ENCODE measurements at regions not wholly inside any gene's neighbourhood (a gene's known extent, or its start where the extent isn't known, plus 50 kb on each side); places are given as distances from the start of the nearest gene placed in this dataset.

GRCh38 chrX:21151051-21151450, 223.2 kb upstream of the CNKSR2 start (continued):
- no peak for TF ChIP-seq KLF13 (CRISPR knock-in tag; IDR thresholded peaks at IDR 0.05)
- TF ChIP-seq ZNF337 (CRISPR knock-in tag; IDR thresholded peaks at IDR 0.05; ENCODE audit: borderline replicate concordance, low read depth), result no peak
- no peak for TF ChIP-seq FOXJ3 (CRISPR knock-in tag; IDR thresholded peaks at IDR 0.05; ENCODE audit: borderline replicate concordance)

DNA sequence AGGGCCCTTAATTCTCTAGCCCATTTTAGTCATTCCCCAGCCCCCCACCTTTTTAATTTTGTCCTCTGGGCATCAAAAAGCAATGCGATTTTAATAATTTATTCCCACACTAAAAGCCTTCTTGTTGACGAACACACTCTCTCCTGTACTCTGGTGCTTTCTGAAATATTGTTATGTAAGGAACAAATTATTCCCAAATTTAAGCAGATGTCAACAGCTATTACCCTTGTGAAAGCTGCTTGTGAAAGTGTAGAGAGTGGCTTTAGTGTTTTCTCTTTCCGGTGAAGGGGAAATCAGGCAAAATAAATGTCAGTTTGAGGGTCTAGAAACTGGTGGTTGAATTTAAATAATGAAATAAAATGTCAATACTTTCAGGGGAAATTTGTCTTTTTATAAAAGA, 221.2 kb upstream of the CNKSR2 start:
- Histone ChIP-seq H3K4me2 (ENCODE audit: low read depth, low read length) (no peak overlapping the region), H3K4me3 (replicated peaks in 1 of 3; ENCODE audit: insufficient read depth in 1 of 3, low read depth in 2 of 3, low read length in 3 of 3) (no peak overlapping the region), H3K4me1 (ENCODE audit: insufficient read depth, low read length) (no peaks in the 10 kb centered on the region), H3K27me3 (ENCODE audit: control insufficient read depth in 1 of 2, insufficient read depth in 2 of 2, low read length in 2 of 2) (no peaks in the 10 kb centered on the region), H3K79me2 (ENCODE audit: insufficient read depth, low read length) (no peaks in the 10 kb centered on the region), H3K27ac (ENCODE audit: extremely low read length, insufficient read depth, low read length) (no peak overlapping the region), H3K9ac (ENCODE audit: insufficient read depth, low read depth, low read length) (no peak overlapping the region), H4K20me1 (ENCODE audit: insufficient read depth, low read length) (no peaks in the 10 kb centered on the region), H3K9me3 (ENCODE audit: low read length) (no peaks in the 10 kb centered on the region), H2AFZ (ENCODE audit: low read length) (no peak overlapping the region), H3K36me3 (replicated peaks in 1 of 2; ENCODE audit: control insufficient read depth in 1 of 2, insufficient read depth in 2 of 2, low read length in 2 of 2) (no peaks in the 10 kb centered on the region)
- intact Hi-C loops (cut with micrococcal nuclease; ENCODE audit: unreplicated experiment), result no loop called here
- DNase-seq (ENCODE audit: low spot score), result no peak
- POLR2A ChIA-PET, result no interaction called here
- no TSS peak for BruUV-seq (replicated peaks)
- no peak for FAIRE-seq
- CTCF ChIA-PET (ENCODE audit: low intra/inter-chr PET ratio, low total read pairs), result no interaction called here
- WGBS (ENCODE audit: low lambda C conversion rate), result 71% methylated on average over 3 of the region's 3 CpGs
- in situ Hi-C loops (cut with HindIII; ENCODE audit: extremely low pct_ligation_motif_present, low pct_unique_long_range_greater_than_20kb), result no loop called here
- TF ChIP-seq ZNF644 (CRISPR knock-in tag; IDR thresholded peaks at IDR 0.05; ENCODE audit: low read depth), result no peak
- ATAC-seq, result no peak

DNA sequence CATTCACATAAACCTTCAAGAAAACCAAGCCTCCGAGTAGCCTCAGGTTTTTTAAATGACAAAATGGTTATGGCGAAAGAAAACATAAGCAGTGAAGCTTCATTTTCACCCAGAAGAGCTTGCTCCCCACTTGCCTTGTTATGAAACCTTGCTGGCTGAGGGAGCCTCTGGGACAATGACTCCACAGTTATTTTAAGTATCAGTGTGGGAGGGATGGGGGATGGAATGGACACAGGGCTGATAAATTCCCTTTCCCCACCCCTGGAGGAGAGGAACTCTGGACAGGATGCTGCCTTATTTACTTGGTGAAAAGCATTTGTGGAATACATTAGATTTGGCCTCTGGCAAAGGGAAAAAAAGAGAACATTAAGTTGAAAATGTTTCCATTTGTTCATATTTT, 220.7 kb upstream of the CNKSR2 start:
- H3K79me2 ChIP-seq (ENCODE audit: insufficient read depth, low read length), result no peaks in the 10 kb centered on the region
- 5% methylated on average over 2 of the region's 2 CpGs for WGBS (ENCODE audit: low lambda C conversion rate)
- no peak overlapping the region for H2AFZ ChIP-seq (ENCODE audit: low read length)
- H3K9ac ChIP-seq (ENCODE audit: insufficient read depth, low read depth, low read length), result no peak overlapping the region
- no peaks in the 10 kb centered on the region for H3K36me3 ChIP-seq (replicated peaks in 1 of 2; ENCODE audit: control insufficient read depth in 1 of 2, insufficient read depth in 2 of 2, low read length in 2 of 2)
- no TSS peak for BruUV-seq (replicated peaks)
- H3K9me3 ChIP-seq (ENCODE audit: low read length), result no peaks in the 10 kb centered on the region
- no peaks in the 10 kb centered on the region for H4K20me1 ChIP-seq (ENCODE audit: insufficient read depth, low read length)
- in situ Hi-C loops (cut with HindIII; ENCODE audit: extremely low pct_ligation_motif_present, low pct_unique_long_range_greater_than_20kb), result no loop called here
- FAIRE-seq (no peak), DNase-seq (ENCODE audit: low spot score) (no peak), ATAC-seq (no peak)
- intact Hi-C loops (cut with micrococcal nuclease; ENCODE audit: unreplicated experiment), result no loop called here
- ChIA-PET CTCF (ENCODE audit: low intra/inter-chr PET ratio, low total read pairs) (no interaction called here), POLR2A (no interaction called here)
- no peak overlapping the region for H3K4me3 ChIP-seq (replicated peaks in 1 of 3; ENCODE audit: insufficient read depth in 1 of 3, low read depth in 2 of 3, low read length in 3 of 3)
- no peak overlapping the region for H3K4me2 ChIP-seq (ENCODE audit: low read depth, low read length)
- no peaks in the 10 kb centered on the region for H3K27me3 ChIP-seq (ENCODE audit: control insufficient read depth in 1 of 2, insufficient read depth in 2 of 2, low read length in 2 of 2)
- H3K4me1 ChIP-seq (ENCODE audit: insufficient read depth, low read length), result no peaks in the 10 kb centered on the region
- no peak overlapping the region for H3K27ac ChIP-seq (ENCODE audit: extremely low read length, insufficient read depth, low read length)
- TF ChIP-seq ZBTB8A (CRISPR knock-in tag; IDR thresholded peaks at IDR 0.05; ENCODE audit: borderline replicate concordance, low read depth) (no peak), ZNF670 (CRISPR knock-in tag; IDR thresholded peaks at IDR 0.05; ENCODE audit: borderline replicate concordance) (no peak), SP1 (IDR thresholded peaks at IDR 0.05) (no peak), SP1 (CRISPR knock-in tag; IDR thresholded peaks at IDR 0.05) (no peak), ZNF460 (CRISPR knock-in tag; IDR thresholded peaks at IDR 0.05; ENCODE audit: borderline replicate concordance) (no peak), NRL (CRISPR knock-in tag; IDR thresholded peaks at IDR 0.05; ENCODE audit: borderline replicate concordance) (no peak), THAP9 (CRISPR knock-in tag; IDR thresholded peaks at IDR 0.05; ENCODE audit: borderline replicate concordance) (no peak), FOXA1 (IDR thresholded peaks at IDR 0.05) (no peak), FOXA1 (CRISPR knock-in tag; IDR thresholded peaks at IDR 0.05) (no peak), ZNF747 (CRISPR knock-in tag; IDR thresholded peaks at IDR 0.05; ENCODE audit: borderline replicate concordance) (no peak), BORCS8-MEF2B (CRISPR knock-in tag; IDR thresholded peaks at IDR 0.05) (no peak)
- TF ChIP-seq, protein P1, sequence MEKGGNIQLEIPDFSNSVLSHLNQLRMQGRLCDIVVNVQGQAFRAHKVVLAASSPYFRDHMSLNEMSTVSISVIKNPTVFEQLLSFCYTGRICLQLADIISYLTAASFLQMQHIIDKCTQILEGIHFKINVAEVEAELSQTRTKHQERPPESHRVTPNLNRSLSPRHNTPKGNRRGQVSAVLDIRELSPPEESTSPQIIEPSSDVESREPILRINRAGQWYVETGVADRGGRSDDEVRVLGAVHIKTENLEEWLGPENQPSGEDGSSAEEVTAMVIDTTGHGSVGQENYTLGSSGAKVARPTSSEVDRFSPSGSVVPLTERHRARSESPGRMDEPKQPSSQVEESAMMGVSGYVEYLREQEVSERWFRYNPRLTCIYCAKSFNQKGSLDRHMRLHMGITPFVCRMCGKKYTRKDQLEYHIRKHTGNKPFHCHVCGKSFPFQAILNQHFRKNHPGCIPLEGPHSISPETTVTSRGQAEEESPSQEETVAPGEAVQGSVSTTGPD (CRISPR knock-in tag; IDR thresholded peaks at IDR 0.05), result no peak

Data from HepG2 (cell line).